Natural killer cell (primary cell): ENCODE measurements at regions not wholly inside any gene's neighbourhood (a gene's known extent, or its start where the extent isn't known, plus 50 kb on each side); places are given as distances from the start of the nearest gene placed in this dataset.

Experiments used
- ATAC-seq, 3 donors: fragments of 150-1000 bp in 2 of 3; fragments of 200-7000 bp in 1 of 3; cut with Tn5 transposase; 1 replicate in 1 of 3; 2 replicates in 2 of 3; pipeline ENCODE4 v1.10.0; 2021; ENCODE audit warnings: mild to moderate bottlenecking in 2 of 3, moderate library complexity in 2 of 3
- DNase-seq, 2 donors: peaks; one replicate each; pipeline versions ENCODE4 v3.0.0 to v3.0.0-alpha.2; 2013 to 2021; ENCODE audit warnings: mixed read lengths in 1 of 2
- H3K27ac ChIP-seq: one replicate; pipeline ENCODE4 v1.5.1; 2013; ENCODE audit warnings: mild to moderate bottlenecking, low read length
- H3K27me3 ChIP-seq: one replicate; pipeline ENCODE4 v1.6.1; 2013; ENCODE audit warnings: low read length; ENCODE audit not compliant: control insufficient read depth, insufficient read depth
- H3K36me3 ChIP-seq: one replicate; pipeline ENCODE4 v1.6.1; 2013; ENCODE audit warnings: low read length; ENCODE audit not compliant: control insufficient read depth, insufficient read depth
- H3K4me1 ChIP-seq: one replicate; pipeline ENCODE4 v1.6.1; 2013; ENCODE audit warnings: low read length; ENCODE audit not compliant: control insufficient read depth, insufficient read depth
- H3K4me3 ChIP-seq: one replicate; pipeline ENCODE4 v1.5.1; 2013; ENCODE audit warnings: low read length
- H3K9me3 ChIP-seq: one replicate; pipeline ENCODE4 v1.6.1; 2013; ENCODE audit warnings: low read length; ENCODE audit not compliant: control insufficient read depth, insufficient read depth
- H3K27ac Mint-ChIP-seq, 2 donors: one replicate each; pipeline ENCODE4 v1.8.0; 2022; ENCODE audit warnings: mild to moderate bottlenecking in 2 of 2, mixed read lengths in 2 of 2, moderate library complexity in 1 of 2
- H3K27me3 Mint-ChIP-seq, 2 donors: one replicate each; pipeline ENCODE4 v1.8.0; 2022; ENCODE audit warnings: low read depth in 2 of 2, mixed read lengths in 2 of 2
- H3K36me3 Mint-ChIP-seq: one replicate; pipeline ENCODE4 v1.8.0; 2022; ENCODE audit warnings: mixed read lengths
- H3K4me1 Mint-ChIP-seq, 2 donors: one replicate each; pipeline ENCODE4 v1.8.0; 2022; ENCODE audit warnings: mixed read lengths in 2 of 2
- H3K4me3 Mint-ChIP-seq: one replicate; pipeline ENCODE4 v1.8.0; 2022; ENCODE audit warnings: mild to moderate bottlenecking, moderate library complexity, mixed read lengths
- H3K9me3 Mint-ChIP-seq, 2 donors: one replicate each; pipeline ENCODE4 v1.8.0; 2022; ENCODE audit warnings: mixed read lengths in 2 of 2
- WGBS: methylation state at CpG from one replicate; pipeline ENCODE4 v1.1.7; 2013; ENCODE audit warnings: missing lambda C conversion rate; ENCODE audit not compliant: insufficient coverage; 5-methylcytosine and 5-hydroxymethylcytosine counted together
- intact Hi-C: fragments of 100-400 bp; cut with micrococcal nuclease; formaldehyde crosslinking; loops from one replicate; pipeline ENCODE4 v1.14.2; 2022
- TF ChIP-seq, protein P1 (sequence below): fragments of 200-600 bp; IDR thresholded peaks from one replicate; pipeline ENCODE4 v1.8.0; 2022; ENCODE audit warnings: antibody characterized with exemption

DNA sequence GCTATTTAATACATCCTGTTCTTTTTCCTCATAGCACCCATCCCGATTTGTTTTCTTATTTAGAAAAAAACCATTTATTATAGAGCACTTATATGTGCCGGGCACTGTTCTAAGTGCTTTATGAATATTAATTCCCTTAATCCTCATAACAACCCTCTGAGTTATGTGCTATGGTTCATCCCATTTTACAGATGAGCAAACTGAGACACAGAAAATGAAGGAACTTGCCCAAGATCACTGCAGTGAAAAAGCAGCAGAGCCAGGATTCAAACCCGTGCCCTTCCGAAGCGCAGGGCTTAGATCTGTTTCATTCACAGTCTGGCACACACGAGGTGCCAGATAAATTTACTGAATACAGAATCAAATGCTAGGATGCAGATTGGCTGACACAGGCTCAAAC is 85.1 kb upstream of the ZC3H12A start:
- 91% methylated on average over 5 of the region's 6 CpGs for WGBS
- no peaks in the 10 kb centered on the region for H3K4me1 ChIP-seq
- Mint-ChIP-seq H3K27me3 (peaks cover 0 to 7% of the 10 kb centered on the region in 2 donors), H3K4me3 (no peak overlapping the region), H3K4me1 (no peaks in the 10 kb centered on the region), H3K9me3 (no peaks in the 10 kb centered on the region), H3K36me3 (no peaks in the 10 kb centered on the region), H3K27ac (no peak overlapping the region)
- intact Hi-C loops, result no loop called here
- TF ChIP-seq, protein P1, sequence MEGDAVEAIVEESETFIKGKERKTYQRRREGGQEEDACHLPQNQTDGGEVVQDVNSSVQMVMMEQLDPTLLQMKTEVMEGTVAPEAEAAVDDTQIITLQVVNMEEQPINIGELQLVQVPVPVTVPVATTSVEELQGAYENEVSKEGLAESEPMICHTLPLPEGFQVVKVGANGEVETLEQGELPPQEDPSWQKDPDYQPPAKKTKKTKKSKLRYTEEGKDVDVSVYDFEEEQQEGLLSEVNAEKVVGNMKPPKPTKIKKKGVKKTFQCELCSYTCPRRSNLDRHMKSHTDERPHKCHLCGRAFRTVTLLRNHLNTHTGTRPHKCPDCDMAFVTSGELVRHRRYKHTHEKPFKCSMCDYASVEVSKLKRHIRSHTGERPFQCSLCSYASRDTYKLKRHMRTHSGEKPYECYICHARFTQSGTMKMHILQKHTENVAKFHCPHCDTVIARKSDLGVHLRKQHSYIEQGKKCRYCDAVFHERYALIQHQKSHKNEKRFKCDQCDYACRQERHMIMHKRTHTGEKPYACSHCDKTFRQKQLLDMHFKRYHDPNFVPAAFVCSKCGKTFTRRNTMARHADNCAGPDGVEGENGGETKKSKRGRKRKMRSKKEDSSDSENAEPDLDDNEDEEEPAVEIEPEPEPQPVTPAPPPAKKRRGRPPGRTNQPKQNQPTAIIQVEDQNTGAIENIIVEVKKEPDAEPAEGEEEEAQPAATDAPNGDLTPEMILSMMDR, result no peak
- no peaks in the 10 kb centered on the region for H3K27me3 ChIP-seq
- H3K36me3 ChIP-seq, result no peaks in the 10 kb centered on the region
- H3K4me3 ChIP-seq, result no peak overlapping the region
- ATAC-seq (no peak), DNase-seq (no peak)
- no peak overlapping the region for H3K27ac ChIP-seq
- no peaks in the 10 kb centered on the region for H3K9me3 ChIP-seq

DNA sequence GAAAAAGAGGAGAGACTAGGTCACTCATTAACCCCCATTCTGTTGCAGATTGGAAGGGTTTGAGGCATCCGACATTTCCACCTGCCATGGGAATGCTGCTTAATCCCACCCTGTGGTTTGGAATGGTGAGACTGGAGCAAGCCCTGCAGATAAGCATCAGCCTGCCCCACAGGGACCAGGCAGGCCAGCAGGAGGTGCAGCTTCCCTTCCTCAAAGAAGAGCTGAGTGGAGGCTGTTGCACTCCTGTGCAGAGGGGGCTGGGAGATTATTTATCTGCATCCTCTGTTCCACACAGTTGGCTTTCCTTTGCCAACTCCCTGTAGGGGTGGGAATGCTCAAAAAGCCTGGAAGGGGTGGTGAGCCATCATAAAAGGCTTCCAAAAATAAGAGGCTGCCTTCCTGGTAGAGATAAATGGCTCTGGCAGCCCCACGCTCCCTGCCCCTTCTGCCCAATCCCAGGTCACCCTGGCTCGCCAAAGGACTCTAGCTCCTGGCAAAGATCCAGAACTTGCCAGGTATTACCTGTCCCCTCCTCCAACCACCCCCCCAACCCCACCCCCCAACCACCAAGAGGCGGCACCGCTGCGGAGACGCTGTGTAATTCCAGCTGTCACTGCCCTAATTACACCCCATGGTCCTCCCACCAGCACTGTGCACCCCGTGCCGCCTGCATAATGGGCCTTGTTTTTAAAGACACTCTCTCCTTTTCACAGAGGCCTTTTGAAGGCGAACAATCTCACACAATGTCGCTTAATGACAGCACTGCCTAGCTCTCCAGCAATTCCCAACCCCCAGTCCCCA is 83.0 kb upstream of the ZC3H12A start:
- no peaks in the 10 kb centered on the region for H3K36me3 Mint-ChIP-seq

DNA sequence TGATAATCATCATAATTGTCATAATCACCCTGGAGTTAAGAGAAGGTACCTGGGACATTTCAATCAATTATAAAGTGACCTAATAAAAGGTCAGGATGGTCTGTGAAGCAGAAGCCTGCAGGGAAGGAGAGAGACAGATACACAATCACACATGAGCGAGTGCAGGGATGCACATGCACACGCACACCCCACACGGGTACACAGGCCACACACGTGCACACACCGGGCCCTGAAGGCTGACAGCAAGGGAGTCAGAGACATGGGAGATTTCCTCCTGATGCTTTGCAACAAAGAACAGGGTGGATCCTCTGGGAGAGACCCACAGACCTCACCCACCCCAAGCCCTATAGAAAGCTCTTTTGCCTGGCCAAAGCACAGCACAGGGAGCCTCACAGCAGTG is 82.3 kb upstream of the ZC3H12A start:
- H3K4me3 Mint-ChIP-seq, result no peak overlapping the region

More for the DNA sequence above, 83.0 kb upstream of the ZC3H12A start:
- H3K4me1 Mint-ChIP-seq, result no peaks in the 10 kb centered on the region
- peaks cover 15 to 19% of the 10 kb centered on the region in 2 donors for H3K27me3 Mint-ChIP-seq
- Histone ChIP-seq H3K4me3 (no peak overlapping the region), H3K27me3 (no peaks in the 10 kb centered on the region), H3K36me3 (no peaks in the 10 kb centered on the region), H3K9me3 (no peaks in the 10 kb centered on the region), H3K4me1 (no peaks in the 10 kb centered on the region), H3K27ac (no peak overlapping the region)
- no peaks in the 10 kb centered on the region for H3K9me3 Mint-ChIP-seq
- TF ChIP-seq, protein P1, result no peak
- WGBS, result 26% methylated on average over 11 of the region's 11 CpGs
- ATAC-seq (no peak), DNase-seq (no peak)
- H3K27ac Mint-ChIP-seq, result no peak overlapping the region
- no peak overlapping the region for H3K4me3 Mint-ChIP-seq
- intact Hi-C loops, result no loop called here

More for the DNA sequence above, 82.3 kb upstream of the ZC3H12A start:
- DNase-seq (no peak), ATAC-seq (peak in 1 of 3 donors; percentile 25)
- H3K27me3 Mint-ChIP-seq, result peaks cover 18 to 24% of the 10 kb centered on the region in 2 donors
- H3K4me1 Mint-ChIP-seq, result no peaks in the 10 kb centered on the region
- Histone ChIP-seq H3K36me3 (no peaks in the 10 kb centered on the region), H3K4me3 (no peak overlapping the region), H3K27ac (no peak overlapping the region), H3K4me1 (no peaks in the 10 kb centered on the region), H3K27me3 (no peaks in the 10 kb centered on the region), H3K9me3 (no peaks in the 10 kb centered on the region)
- no peak overlapping the region for H3K27ac Mint-ChIP-seq
- 78% methylated on average over 5 of the region's 5 CpGs for WGBS
- intact Hi-C loops, result no loop called here
- H3K9me3 Mint-ChIP-seq, result no peaks in the 10 kb centered on the region
- H3K36me3 Mint-ChIP-seq, result no peaks in the 10 kb centered on the region
- TF ChIP-seq, protein P1, result no peak
